Caco-2 (cell line): ENCODE measurements at regions not wholly inside any gene's neighbourhood (a gene's known extent, or its start where the extent isn't known, plus 50 kb on each side); places are given as distances from the start of the nearest gene placed in this dataset.

Experiments
- BruUV-seq: library from RNA; stranded (reverse); fragments of 400-500 nt; replicated peaks from 2 replicates; lab custom pipeline; 2021; lab: Mats Ljungman, UMichigan
- CTCF ChIA-PET: fragments of 300-600 bp; sonication (Branson Sonifier 250); formaldehyde crosslinking; loops from one replicate; lab custom pipeline; 2022; ENCODE audit warnings: antibody characterized with exemption; lab: Charles Lee
- POLR2A ChIA-PET: fragments of 300-600 bp; sonication (Branson Sonifier 250); formaldehyde crosslinking; loops from one replicate; lab custom pipeline; 2022; ENCODE audit warnings: antibody characterized with exemption; lab: Charles Lee
- DNase-seq, 2 experiments: peaks; one replicate each; pipeline versions ENCODE4 v3.0.0 to v3.0.0-alpha.2; 2020 to 2022
- H3K27me3 ChIP-seq: replicated peaks from 2 replicates; pipeline ENCODE4 v1.6.0; 2011; ENCODE audit warnings: low read length; ENCODE audit not compliant: control insufficient read depth, insufficient read depth
- H3K36me3 ChIP-seq: 2 replicates; pipeline ENCODE4 v1.5.1; 2011; ENCODE audit warnings: low read length; ENCODE audit not compliant: control insufficient read depth, insufficient read depth
- H3K4me1 ChIP-seq: fragments of 250-450 bp; sonication (Bioruptor Pico); 2 replicates; pipeline ENCODE4 v1.5.1; 2020; ENCODE audit warnings: mild to moderate bottlenecking
- H3K4me3 ChIP-seq: 2 replicates; pipeline ENCODE4 v1.5.1; 2011; ENCODE audit warnings: low read depth, mild to moderate bottlenecking, control low read depth, low read length
- H3K9me3 ChIP-seq: fragments of 250-450 bp; sonication (Bioruptor Pico); 2 replicates; pipeline ENCODE4 v1.5.1; 2020; ENCODE audit warnings: mild to moderate bottlenecking, moderate library complexity
- H3K27ac Mint-ChIP-seq: one replicate; pipeline ENCODE4 v1.8.0; 2022; ENCODE audit warnings: mixed read lengths; ENCODE audit not compliant: unreplicated experiment
- H3K27me3 Mint-ChIP-seq: one replicate; pipeline ENCODE4 v1.8.0; 2022; ENCODE audit warnings: mixed read lengths; ENCODE audit not compliant: insufficient read depth, unreplicated experiment
- H3K36me3 Mint-ChIP-seq: one replicate; pipeline ENCODE4 v1.8.0; 2022; ENCODE audit warnings: mild to moderate bottlenecking, mixed read lengths; ENCODE audit not compliant: insufficient read depth, unreplicated experiment
- H3K4me1 Mint-ChIP-seq: one replicate; pipeline ENCODE4 v1.8.0; 2022; ENCODE audit warnings: low read depth, mixed read lengths; ENCODE audit not compliant: unreplicated experiment
- H3K4me3 Mint-ChIP-seq: one replicate; pipeline ENCODE4 v1.8.0; 2022; ENCODE audit warnings: mild to moderate bottlenecking, moderate library complexity, mixed read lengths; ENCODE audit not compliant: unreplicated experiment
- H3K9me3 Mint-ChIP-seq: one replicate; pipeline ENCODE4 v1.8.0; 2022; ENCODE audit warnings: mixed read lengths; ENCODE audit not compliant: unreplicated experiment
- CTCF ChIP-seq, 2 experiments: fragments of 200-600 bp in 1 of 2; IDR thresholded peaks; 1 replicate in 1 of 2; 2 replicates in 1 of 2; pipeline versions ENCODE4 v1.5.1 to v1.8.0; 2011 to 2022; ENCODE audit warnings: antibody characterized with exemption in 1 of 2, control low read depth in 1 of 2, inconsistent platforms in 1 of 2, low read depth in 1 of 2, low read length in 1 of 2, mild to moderate bottlenecking in 1 of 2, moderate library complexity in 1 of 2; ENCODE audit not compliant: insufficient read depth in 1 of 2, severe bottlenecking in 1 of 2, unreplicated experiment in 1 of 2
- intact Hi-C: fragments of 100-400 bp; cut with micrococcal nuclease; formaldehyde crosslinking; loops from one replicate; pipeline ENCODE4 v1.10.0; 2022; ENCODE audit not compliant: unreplicated experiment

- H3K4me1 Mint-ChIP-seq, result no peaks in the 10 kb centered on the region
- CTCF ChIA-PET, result no interaction called here
- H3K36me3 ChIP-seq, result no peaks in the 10 kb centered on the region
- H3K4me1 ChIP-seq, result no peaks in the 10 kb centered on the region
- no peak overlapping the region for H3K27ac Mint-ChIP-seq
- POLR2A ChIA-PET, result no interaction called here
- H3K36me3 Mint-ChIP-seq, result no peaks in the 10 kb centered on the region
- H3K27me3 ChIP-seq, result no peaks in the 10 kb centered on the region
- TF ChIP-seq CTCF (IDR thresholded peaks at IDR 0.05; ENCODE audit: insufficient read depth in 1 of 2, low read depth in 1 of 2, low read length in 1 of 2, severe bottlenecking in 1 of 2, unreplicated experiment in 1 of 2), result no peak
- H3K4me3 Mint-ChIP-seq, result no peak overlapping the region
- no peak overlapping the region for H3K4me3 ChIP-seq
- BruUV-seq, result no TSS peak
- H3K9me3 Mint-ChIP-seq, result no peaks in the 10 kb centered on the region
- no peak for DNase-seq
- H3K27me3 Mint-ChIP-seq, result no peaks in the 10 kb centered on the region
- intact Hi-C loops, result no loop called here
- H3K9me3 ChIP-seq, result no peaks in the 10 kb centered on the region
Measured at GRCh38 chr9:26727471-26727870, 165.1 kb downstream of the CAAP1 start.

GRCh38 chr9:26725573-26725972, 167.0 kb downstream of the CAAP1 start:
- intact Hi-C loops, result no loop called here
- no peak for TF ChIP-seq CTCF (IDR thresholded peaks at IDR 0.05; ENCODE audit: insufficient read depth in 1 of 2, low read depth in 1 of 2, low read length in 1 of 2, severe bottlenecking in 1 of 2, unreplicated experiment in 1 of 2)
- POLR2A ChIA-PET, result no interaction called here
- no peaks in the 10 kb centered on the region for H3K4me1 ChIP-seq
- no peaks in the 10 kb centered on the region for H3K36me3 ChIP-seq
- CTCF ChIA-PET, result no interaction called here
- H3K4me3 ChIP-seq, result no peak overlapping the region
- H3K9me3 Mint-ChIP-seq, result no peaks in the 10 kb centered on the region
- H3K27me3 ChIP-seq, result no peaks in the 10 kb centered on the region
- no peaks in the 10 kb centered on the region for H3K36me3 Mint-ChIP-seq
- no peak overlapping the region for H3K27ac Mint-ChIP-seq
- H3K27me3 Mint-ChIP-seq, result no peaks in the 10 kb centered on the region
- no peaks in the 10 kb centered on the region for H3K4me1 Mint-ChIP-seq
- BruUV-seq, result no TSS peak
- H3K4me3 Mint-ChIP-seq, result no peak overlapping the region
- H3K9me3 ChIP-seq, result no peaks in the 10 kb centered on the region
- DNase-seq, result no peak

- POLR2A ChIA-PET, result no interaction called here
- DNase-seq, result peak in 1 of 2 experiments; percentile 13
- H3K27ac Mint-ChIP-seq, result no peak overlapping the region
- no peaks in the 10 kb centered on the region for H3K27me3 ChIP-seq
- H3K36me3 ChIP-seq, result no peaks in the 10 kb centered on the region
- no peaks in the 10 kb centered on the region for H3K36me3 Mint-ChIP-seq
- H3K27me3 Mint-ChIP-seq, result no peaks in the 10 kb centered on the region
- H3K4me3 ChIP-seq, result no peak overlapping the region
- no peaks in the 10 kb centered on the region for H3K9me3 ChIP-seq
- no peaks in the 10 kb centered on the region for H3K9me3 Mint-ChIP-seq
- no peak for TF ChIP-seq CTCF (IDR thresholded peaks at IDR 0.05; ENCODE audit: insufficient read depth in 1 of 2, low read depth in 1 of 2, low read length in 1 of 2, severe bottlenecking in 1 of 2, unreplicated experiment in 1 of 2)
- H3K4me3 Mint-ChIP-seq, result no peak overlapping the region
- no peaks in the 10 kb centered on the region for H3K4me1 ChIP-seq
- BruUV-seq, result no TSS peak
- intact Hi-C loops, result no loop called here
- no peaks in the 10 kb centered on the region for H3K4me1 Mint-ChIP-seq
- CTCF ChIA-PET, result no interaction called here
Measured at GRCh38 chr9:26723486-26723885, 169.1 kb downstream of the CAAP1 start.
